Retinal pigment epithelial cell (primary cell): ENCODE measurements at regions not wholly inside any gene's neighbourhood (a gene's known extent, or its start where the extent isn't known, plus 50 kb on each side); places are given as distances from the start of the nearest gene placed in this dataset.
"Not testable (repeated sequence)": the region's sequence is repeated elsewhere in the genome, so short reads cannot be mapped to it uniquely, and the experiment has no call there.

Experiments
- DNase-seq: peaks from one replicate; pipeline ENCODE4 v3.0.0-alpha.2; 2010; ENCODE audit warnings: low read depth
- H3K4me3 ChIP-seq: 2 replicates; pipeline ENCODE4 v1.5.1; 2011; ENCODE audit warnings: mild to moderate bottlenecking, low read length, control low read depth, moderate library complexity
- TF ChIP-seq, protein P1 (sequence below): conservative IDR thresholded peaks from 2 replicates; pipeline ENCODE4 v1.5.1; 2011; ENCODE audit warnings: low read depth, low read length, control low read depth, inconsistent platforms

DNA sequence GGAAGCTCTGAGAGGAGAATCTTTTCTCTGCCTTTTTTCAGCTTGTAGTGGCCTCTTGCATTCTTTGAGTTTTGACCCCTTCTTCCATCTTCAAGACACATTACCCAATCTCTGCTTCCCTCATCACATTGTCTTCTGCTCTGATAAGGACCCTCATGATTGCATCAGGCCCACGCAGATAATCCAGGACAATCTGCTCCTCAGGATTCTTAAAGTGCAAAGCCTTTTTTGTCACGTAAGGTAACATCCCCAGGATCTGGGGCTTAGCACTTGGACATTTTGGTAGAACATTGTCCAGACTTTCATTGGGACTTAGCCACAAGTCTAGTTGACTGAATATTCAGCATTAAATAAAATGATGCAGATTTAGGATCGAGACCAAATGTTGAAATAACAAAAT, 521.2 kb downstream of the RMST start:
- TF ChIP-seq, protein P1, sequence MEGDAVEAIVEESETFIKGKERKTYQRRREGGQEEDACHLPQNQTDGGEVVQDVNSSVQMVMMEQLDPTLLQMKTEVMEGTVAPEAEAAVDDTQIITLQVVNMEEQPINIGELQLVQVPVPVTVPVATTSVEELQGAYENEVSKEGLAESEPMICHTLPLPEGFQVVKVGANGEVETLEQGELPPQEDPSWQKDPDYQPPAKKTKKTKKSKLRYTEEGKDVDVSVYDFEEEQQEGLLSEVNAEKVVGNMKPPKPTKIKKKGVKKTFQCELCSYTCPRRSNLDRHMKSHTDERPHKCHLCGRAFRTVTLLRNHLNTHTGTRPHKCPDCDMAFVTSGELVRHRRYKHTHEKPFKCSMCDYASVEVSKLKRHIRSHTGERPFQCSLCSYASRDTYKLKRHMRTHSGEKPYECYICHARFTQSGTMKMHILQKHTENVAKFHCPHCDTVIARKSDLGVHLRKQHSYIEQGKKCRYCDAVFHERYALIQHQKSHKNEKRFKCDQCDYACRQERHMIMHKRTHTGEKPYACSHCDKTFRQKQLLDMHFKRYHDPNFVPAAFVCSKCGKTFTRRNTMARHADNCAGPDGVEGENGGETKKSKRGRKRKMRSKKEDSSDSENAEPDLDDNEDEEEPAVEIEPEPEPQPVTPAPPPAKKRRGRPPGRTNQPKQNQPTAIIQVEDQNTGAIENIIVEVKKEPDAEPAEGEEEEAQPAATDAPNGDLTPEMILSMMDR = no peak
- H3K4me3 ChIP-seq = no peak overlapping the region
- DNase-seq = no peak

DNA sequence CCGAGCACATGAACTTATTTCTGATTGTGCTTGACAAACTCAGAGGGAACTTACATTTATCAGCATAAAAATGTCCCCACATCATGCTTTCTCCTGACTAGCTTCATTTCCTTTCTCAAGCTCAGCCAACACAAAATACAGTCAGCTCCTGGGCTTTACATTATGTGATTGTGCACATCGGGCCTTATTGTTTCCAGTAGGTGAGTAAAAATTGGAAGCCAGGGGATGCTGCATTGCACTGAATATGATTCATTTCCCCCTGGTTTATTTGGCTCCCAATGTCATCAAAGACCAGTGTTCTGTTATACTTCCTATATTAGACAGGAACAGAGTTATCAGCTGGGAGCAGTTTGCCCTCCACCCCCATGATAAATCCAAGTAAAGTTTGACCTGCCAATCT, 521.8 kb downstream of the RMST start:
- no peak overlapping the region for H3K4me3 ChIP-seq
- TF ChIP-seq, protein P1 = no peak
- DNase-seq = no peak

DNA sequence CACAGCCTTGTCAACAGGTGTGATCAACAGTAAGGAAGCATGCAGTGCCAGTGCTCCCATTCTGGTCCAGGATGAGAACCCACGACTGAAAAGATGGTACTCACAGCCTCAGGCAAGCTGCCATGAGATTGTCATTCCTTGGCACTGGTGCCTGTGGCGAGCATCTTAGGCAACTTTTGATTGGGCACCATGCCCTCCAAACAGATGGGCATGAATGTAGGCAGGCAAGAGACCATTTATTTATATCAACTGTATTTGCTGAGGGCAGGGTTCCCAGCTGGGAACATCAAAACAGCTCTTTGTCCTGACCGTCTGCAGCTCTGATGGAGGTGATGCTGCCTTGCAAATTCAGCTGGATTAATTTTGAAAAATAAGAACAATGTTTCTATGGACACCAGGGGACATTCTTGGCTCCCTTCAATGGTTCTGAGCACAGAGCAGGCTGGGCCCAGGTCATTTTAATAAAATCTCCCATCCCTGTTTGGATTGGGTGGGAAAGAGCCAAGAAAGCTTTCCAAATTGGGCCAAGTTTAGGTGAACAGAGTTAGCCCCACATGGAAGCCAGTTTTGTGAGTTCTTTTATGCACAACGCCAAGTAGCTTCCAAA, 522.5 kb downstream of the RMST start:
- H3K4me3 ChIP-seq = no peak overlapping the region
- DNase-seq = no peak
- TF ChIP-seq, protein P1 = no peak

DNA sequence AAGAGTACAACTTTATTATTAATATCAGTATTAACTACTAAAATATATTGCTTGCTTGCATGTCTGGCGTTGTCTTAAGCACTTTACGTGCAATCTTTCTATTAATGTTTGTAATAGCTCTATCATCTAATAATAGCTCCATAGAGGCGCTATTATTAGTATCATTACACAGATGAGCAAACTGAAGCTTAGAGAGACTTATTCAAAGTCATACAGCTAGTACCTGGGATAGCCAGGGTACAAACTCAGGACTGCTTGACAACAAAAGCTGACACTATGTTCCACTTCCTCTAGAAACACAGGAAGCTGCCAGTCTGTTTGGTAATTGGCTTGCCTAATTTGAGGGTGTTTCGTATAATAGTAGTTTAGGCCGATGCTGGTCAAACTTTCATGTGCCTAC, 523.2 kb downstream of the RMST start:
- TF ChIP-seq, protein P1 = no peak
- H3K4me3 ChIP-seq = no peak overlapping the region
- DNase-seq = no peak

DNA sequence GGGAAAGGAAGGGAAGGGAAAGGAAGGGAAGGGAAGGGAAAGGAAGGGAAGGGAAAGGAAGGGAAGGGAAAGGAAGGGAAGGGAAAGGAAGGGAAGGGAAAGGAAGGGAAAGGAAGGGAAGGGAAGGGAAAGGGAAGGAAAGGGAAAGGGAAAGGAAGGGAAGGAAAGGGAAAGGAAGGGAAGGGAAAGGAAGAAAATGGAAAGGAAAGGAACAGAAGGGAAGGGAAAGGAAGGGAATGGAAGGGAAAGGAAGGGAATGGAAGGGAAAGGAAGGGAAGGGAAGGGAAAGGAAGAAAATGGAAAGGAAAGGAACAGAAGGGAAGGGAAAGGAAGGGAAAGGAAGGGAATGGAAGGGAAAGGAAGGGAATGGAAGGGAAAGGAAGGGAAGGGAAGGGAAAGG, 526.0 kb downstream of the RMST start:
- not testable (repeated sequence) for H3K4me3 ChIP-seq, DNase-seq

DNA sequence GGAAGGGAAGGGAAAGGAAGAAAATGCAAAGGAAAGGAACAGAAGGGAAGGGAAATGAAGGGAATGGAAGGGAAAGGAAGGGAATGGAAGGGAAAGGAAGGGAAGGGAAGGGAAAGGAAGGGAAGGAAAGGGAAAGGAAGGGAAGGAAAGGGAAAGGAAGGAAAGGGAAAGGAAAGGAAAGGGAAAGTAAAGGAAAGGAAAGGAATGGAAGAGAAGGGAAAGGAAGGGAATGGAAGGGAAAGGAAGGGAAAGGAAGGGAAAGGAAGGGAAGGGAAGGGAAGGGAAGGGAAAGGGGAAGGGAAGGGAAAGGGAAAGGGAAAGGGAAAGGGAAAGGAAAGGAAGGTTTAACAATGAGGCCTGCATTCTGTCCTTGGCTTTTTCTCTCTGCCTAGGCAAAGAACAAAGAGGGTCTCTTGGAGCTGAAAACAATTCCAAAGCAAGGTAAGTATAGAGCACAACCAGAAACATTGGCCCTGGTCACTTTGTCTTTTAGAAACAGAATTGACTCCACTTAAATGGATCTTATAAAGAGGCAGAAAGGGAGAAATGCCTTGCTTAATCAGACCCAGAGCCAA, 525.9 kb upstream of the TMPO start:
- TF ChIP-seq, protein P1 = no peak
- no peak overlapping the region for H3K4me3 ChIP-seq

DNA sequence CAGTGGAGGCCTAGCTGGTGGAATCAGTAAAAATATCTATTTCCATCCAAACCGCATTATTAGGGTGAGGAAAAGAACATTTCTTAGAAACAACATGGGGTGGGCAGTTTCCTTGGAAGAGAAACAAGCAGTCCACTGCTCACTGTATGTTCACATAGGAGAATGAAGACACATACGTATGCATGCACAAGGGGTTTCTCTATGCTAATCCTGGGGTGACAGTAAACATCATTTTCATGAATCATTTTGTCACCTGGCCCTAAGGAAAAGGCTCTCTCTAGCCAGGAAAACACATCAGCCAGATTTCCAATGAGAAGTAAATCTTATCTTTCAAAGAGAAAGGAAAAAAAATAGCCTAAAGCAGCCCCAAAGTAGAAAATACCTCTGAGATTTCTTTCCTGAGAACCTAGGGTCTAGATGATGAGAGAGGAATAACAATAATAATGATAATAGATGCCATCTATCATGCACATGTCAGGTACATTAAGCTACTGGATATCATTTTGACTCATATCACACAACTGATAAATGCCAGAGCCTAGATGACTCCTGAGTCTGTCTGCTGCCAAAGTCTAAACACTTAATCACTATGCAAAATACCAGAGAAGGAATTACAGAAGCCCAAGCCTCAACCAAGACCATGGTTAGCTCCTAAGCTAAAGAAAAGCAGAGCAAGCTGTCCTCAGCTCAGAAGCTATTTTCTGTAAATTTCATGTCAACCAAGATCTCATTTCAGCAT, 520.5 kb upstream of the TMPO start:
- H3K4me3 ChIP-seq = no peak overlapping the region
- no peak for DNase-seq
- TF ChIP-seq, protein P1 = no peak

More for the DNA sequence above, 525.9 kb upstream of the TMPO start:
- no peak for DNase-seq
